ENCODE measurements at regions not wholly inside any gene's neighbourhood (a gene's known extent, or its start where the extent isn't known, plus 50 kb on each side); places are given as distances from the start of the nearest gene placed in this dataset.

GRCh38 chr12:92602476-92602875 is 100.3 kb upstream of the PLEKHG7 start:
- Histone ChIP-seq H3K9ac (ENCODE audit: low read length) (no peak overlapping the region), H3K4me2 (ENCODE audit: low read depth, low read length) (no peak overlapping the region), H3K9me3 (replicated peaks; ENCODE audit: insufficient read depth, low read length) (no peaks in the 10 kb centered on the region), H3K9me2 (replicated peaks; ENCODE audit: insufficient read depth, low read length) (no peaks in the 10 kb centered on the region), H2AFZ (ENCODE audit: low read length) (no peak overlapping the region), H3K27me3 (replicated peaks; ENCODE audit: insufficient read depth, low read length) (no peaks in the 10 kb centered on the region), H3F3A (ENCODE audit: insufficient read depth, low read length) (no peaks in the 10 kb centered on the region), H3K27ac (ENCODE audit: low read length) (no peak overlapping the region), H3K4me3 (ENCODE audit: low read length) (no peak overlapping the region), H3K79me2 (ENCODE audit: low read length) (no peaks in the 10 kb centered on the region), H3K36me3 (replicated peaks; ENCODE audit: insufficient read depth, low read length) (no peaks in the 10 kb centered on the region), H4K20me1 (ENCODE audit: insufficient read depth, low read length) (no peaks in the 10 kb centered on the region), H3K4me1 (ENCODE audit: low read length) (no peaks in the 10 kb centered on the region)
- no peak for TF ChIP-seq CTCF (IDR thresholded peaks at IDR 0.05; ENCODE audit: low read length)
- no peak for TF ChIP-seq EZH2 (optimal IDR thresholded peaks at IDR 0.05; ENCODE audit: low read depth, low read length)
- no peak for TF ChIP-seq EZH2phosphoT487 (IDR thresholded peaks at IDR 0.05; ENCODE audit: low read length)
- DNase-seq: no peak

GRCh38 chr12:92601680-92602079 is 101.1 kb upstream of the PLEKHG7 start:
- no peaks in the 10 kb centered on the region for H4K20me1 ChIP-seq (ENCODE audit: insufficient read depth, low read length)
- no peaks in the 10 kb centered on the region for H3K36me3 ChIP-seq (replicated peaks; ENCODE audit: insufficient read depth, low read length)
- no peak for DNase-seq
- no peak overlapping the region for H3K9ac ChIP-seq (ENCODE audit: low read length)
- H2AFZ ChIP-seq (ENCODE audit: low read length): no peak overlapping the region
- no peaks in the 10 kb centered on the region for H3F3A ChIP-seq (ENCODE audit: insufficient read depth, low read length)
- H3K4me1 ChIP-seq (ENCODE audit: low read length): no peaks in the 10 kb centered on the region
- H3K79me2 ChIP-seq (ENCODE audit: low read length): no peaks in the 10 kb centered on the region
- H3K9me3 ChIP-seq (replicated peaks; ENCODE audit: insufficient read depth, low read length): no peaks in the 10 kb centered on the region
- H3K4me3 ChIP-seq (ENCODE audit: low read length): no peak overlapping the region
- H3K4me2 ChIP-seq (ENCODE audit: low read depth, low read length): no peak overlapping the region
- no peaks in the 10 kb centered on the region for H3K27me3 ChIP-seq (replicated peaks; ENCODE audit: insufficient read depth, low read length)
- no peaks in the 10 kb centered on the region for H3K9me2 ChIP-seq (replicated peaks; ENCODE audit: insufficient read depth, low read length)
- H3K27ac ChIP-seq (ENCODE audit: low read length): no peak overlapping the region
- TF ChIP-seq EZH2 (optimal IDR thresholded peaks at IDR 0.05; ENCODE audit: low read depth, low read length) (no peak), CTCF (IDR thresholded peaks at IDR 0.05; ENCODE audit: low read length) (no peak), EZH2phosphoT487 (IDR thresholded peaks at IDR 0.05; ENCODE audit: low read length) (no peak)

- no peaks in the 10 kb centered on the region for H3F3A ChIP-seq (ENCODE audit: insufficient read depth, low read length)
- no peaks in the 10 kb centered on the region for H4K20me1 ChIP-seq (ENCODE audit: insufficient read depth, low read length)
- H2AFZ ChIP-seq (ENCODE audit: low read length): no peak overlapping the region
- no peaks in the 10 kb centered on the region for H3K36me3 ChIP-seq (replicated peaks; ENCODE audit: insufficient read depth, low read length)
- no peak overlapping the region for H3K27ac ChIP-seq (ENCODE audit: low read length)
- H3K9me3 ChIP-seq (replicated peaks; ENCODE audit: insufficient read depth, low read length): no peaks in the 10 kb centered on the region
- no peaks in the 10 kb centered on the region for H3K27me3 ChIP-seq (replicated peaks; ENCODE audit: insufficient read depth, low read length)
- TF ChIP-seq EZH2phosphoT487 (IDR thresholded peaks at IDR 0.05; ENCODE audit: low read length) (no peak), EZH2 (optimal IDR thresholded peaks at IDR 0.05; ENCODE audit: low read depth, low read length) (no peak), CTCF (IDR thresholded peaks at IDR 0.05; ENCODE audit: low read length) (no peak)
- H3K9me2 ChIP-seq (replicated peaks; ENCODE audit: insufficient read depth, low read length): no peaks in the 10 kb centered on the region
- no peak overlapping the region for H3K4me3 ChIP-seq (ENCODE audit: low read length)
- no peak overlapping the region for H3K9ac ChIP-seq (ENCODE audit: low read length)
- no peaks in the 10 kb centered on the region for H3K4me1 ChIP-seq (ENCODE audit: low read length)
- no peaks in the 10 kb centered on the region for H3K79me2 ChIP-seq (ENCODE audit: low read length)
- H3K4me2 ChIP-seq (ENCODE audit: low read depth, low read length): no peak overlapping the region
- DNase-seq: no peak
These were observed 101.6 kb upstream of the PLEKHG7 start for GRCh38 chr12:92601176-92601575.
